Fibroblast of lung (primary cell): ENCODE measurements at regions not wholly inside any gene's neighbourhood (a gene's known extent, or its start where the extent isn't known, plus 50 kb on each side); places are given as distances from the start of the nearest gene placed in this dataset.

Experiments
- DNase-seq, 2 donors: peaks; one replicate each; pipeline versions ENCODE4 v3.0.0 to v3.0.0-alpha.2; 2010; ENCODE audit warnings: low read depth in 2 of 2
- H2AFZ ChIP-seq: 2 replicates; pipeline ENCODE4 v1.5.1; 2012; ENCODE audit warnings: low read length, control low read depth, inconsistent platforms
- H3K27ac ChIP-seq: 2 replicates; pipeline ENCODE4 v1.5.1; 2011; ENCODE audit warnings: low read length, control low read depth; ENCODE audit not compliant: insufficient read depth
- H3K27me3 ChIP-seq: 2 replicates; pipeline ENCODE4 v1.5.1; 2011; ENCODE audit warnings: mild to moderate bottlenecking, low read length; ENCODE audit not compliant: control insufficient read depth, insufficient read depth
- H3K36me3 ChIP-seq: 2 replicates; pipeline ENCODE4 v1.5.1; 2011; ENCODE audit warnings: low read length; ENCODE audit not compliant: control insufficient read depth, insufficient read depth
- H3K4me1 ChIP-seq: 2 replicates; pipeline ENCODE4 v1.5.1; 2011; ENCODE audit warnings: low read length; ENCODE audit not compliant: control insufficient read depth, insufficient read depth; ENCODE audit errors: extremely low read depth
- H3K4me2 ChIP-seq: 2 replicates; pipeline ENCODE4 v1.5.1; 2011; ENCODE audit warnings: low read length, control low read depth; ENCODE audit not compliant: insufficient read depth; ENCODE audit errors: extremely low read depth
- H3K4me3 ChIP-seq, 4 experiments: fragments of 200-600 bp in 1 of 4; sonication (generic) in 1 of 4; replicated peaks in 1 of 4; 2 replicates each; pipeline ENCODE4 v1.5.1; 2011 to 2016; ENCODE audit warnings: low read length in 4 of 4, low read depth in 3 of 4, mild to moderate bottlenecking in 3 of 4, control low read depth in 2 of 4, inconsistent platforms in 1 of 4, mixed read lengths in 1 of 4; ENCODE audit not compliant: insufficient read depth in 1 of 4; ENCODE audit errors: control extremely low read depth in 1 of 4
- H3K79me2 ChIP-seq: 2 replicates; pipeline ENCODE4 v1.5.1; 2012; ENCODE audit warnings: mild to moderate bottlenecking, low read length, inconsistent platforms; ENCODE audit not compliant: control insufficient read depth, insufficient read depth
- H3K9ac ChIP-seq: 2 replicates; pipeline ENCODE4 v1.5.1; 2011; ENCODE audit warnings: mild to moderate bottlenecking, low read length, control low read depth; ENCODE audit not compliant: insufficient read depth
- H3K9me3 ChIP-seq: 2 replicates; pipeline ENCODE4 v1.5.1; 2012; ENCODE audit warnings: low read depth, low read length; ENCODE audit not compliant: control insufficient read depth, insufficient read depth
- H4K20me1 ChIP-seq: 2 replicates; pipeline ENCODE4 v1.5.1; 2011; ENCODE audit warnings: low read length; ENCODE audit not compliant: control insufficient read depth, insufficient read depth; ENCODE audit errors: extremely low read depth
- EZH2 ChIP-seq: IDR thresholded peaks from 2 replicates; pipeline ENCODE4 v1.5.1; 2012; ENCODE audit warnings: low read length, control low read depth, mild to moderate bottlenecking; ENCODE audit errors: missing control alignments
- TF ChIP-seq, protein P1 (sequence below), 2 donors: IDR thresholded peaks in 1 of 2; conservative IDR thresholded peaks in 1 of 2; 1 replicate in 1 of 2; 2 replicates in 1 of 2; pipeline ENCODE4 v1.5.1; 2011 to 2012; ENCODE audit warnings: low read length in 2 of 2, control low read depth in 1 of 2, inconsistent platforms in 1 of 2, low read depth in 1 of 2, mild to moderate bottlenecking in 1 of 2

DNA sequence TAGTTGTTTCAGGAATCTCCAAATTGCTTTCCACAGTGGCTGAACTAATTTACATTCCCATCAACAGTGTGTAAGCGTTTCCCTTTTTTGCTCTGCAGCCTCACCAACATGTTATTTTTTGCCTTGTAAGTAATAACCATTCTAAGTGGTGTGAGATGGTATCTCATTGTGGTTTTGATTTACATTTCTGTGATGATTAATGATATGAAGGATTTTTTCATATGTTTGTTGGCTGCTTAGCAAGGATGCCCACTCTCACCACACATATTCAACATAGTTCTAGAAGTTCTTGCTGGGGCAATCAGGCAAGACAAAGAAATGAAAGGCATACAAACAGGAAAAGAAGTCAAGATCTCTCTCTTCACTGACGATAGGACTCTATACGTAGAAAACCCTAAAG is 472.4 kb downstream of the ZNF674 start:
- H3K9ac ChIP-seq: no peak overlapping the region

DNA sequence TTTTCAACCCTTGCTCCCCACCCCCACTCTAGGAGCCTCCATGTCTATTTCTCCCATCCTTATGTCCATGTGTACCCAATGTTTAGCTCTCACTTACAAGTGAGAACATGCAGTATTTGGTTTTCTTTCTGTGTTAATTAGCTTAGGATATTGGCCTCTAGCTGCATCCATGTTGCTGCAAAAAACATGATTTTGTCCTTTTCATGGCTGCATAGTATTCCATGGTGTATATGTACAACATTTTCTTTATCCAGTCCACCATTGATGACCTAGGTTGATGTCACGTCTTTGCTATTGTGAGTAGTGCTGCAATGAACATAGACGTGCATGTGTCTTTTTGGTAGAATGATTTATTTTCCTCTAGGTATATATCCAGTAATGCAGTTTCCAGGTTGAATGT is 472.8 kb downstream of the ZNF674 start:
- TF ChIP-seq EZH2: no peak
- TF ChIP-seq, protein P1, sequence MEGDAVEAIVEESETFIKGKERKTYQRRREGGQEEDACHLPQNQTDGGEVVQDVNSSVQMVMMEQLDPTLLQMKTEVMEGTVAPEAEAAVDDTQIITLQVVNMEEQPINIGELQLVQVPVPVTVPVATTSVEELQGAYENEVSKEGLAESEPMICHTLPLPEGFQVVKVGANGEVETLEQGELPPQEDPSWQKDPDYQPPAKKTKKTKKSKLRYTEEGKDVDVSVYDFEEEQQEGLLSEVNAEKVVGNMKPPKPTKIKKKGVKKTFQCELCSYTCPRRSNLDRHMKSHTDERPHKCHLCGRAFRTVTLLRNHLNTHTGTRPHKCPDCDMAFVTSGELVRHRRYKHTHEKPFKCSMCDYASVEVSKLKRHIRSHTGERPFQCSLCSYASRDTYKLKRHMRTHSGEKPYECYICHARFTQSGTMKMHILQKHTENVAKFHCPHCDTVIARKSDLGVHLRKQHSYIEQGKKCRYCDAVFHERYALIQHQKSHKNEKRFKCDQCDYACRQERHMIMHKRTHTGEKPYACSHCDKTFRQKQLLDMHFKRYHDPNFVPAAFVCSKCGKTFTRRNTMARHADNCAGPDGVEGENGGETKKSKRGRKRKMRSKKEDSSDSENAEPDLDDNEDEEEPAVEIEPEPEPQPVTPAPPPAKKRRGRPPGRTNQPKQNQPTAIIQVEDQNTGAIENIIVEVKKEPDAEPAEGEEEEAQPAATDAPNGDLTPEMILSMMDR (conservative IDR thresholded peaks at IDR 0.05 in 1 of 2, IDR thresholded peaks at IDR 0.05 in 1 of 2; ENCODE audit: low read depth in 1 of 2, low read length in 2 of 2): no peak

More for the DNA sequence above, 472.4 kb downstream of the ZNF674 start:
- H3K4me2 ChIP-seq: no peak overlapping the region
- H3K27ac ChIP-seq: no peak overlapping the region
- no peaks in the 10 kb centered on the region for H4K20me1 ChIP-seq
- no peaks in the 10 kb centered on the region for H3K9me3 ChIP-seq
- H3K27me3 ChIP-seq: no peaks in the 10 kb centered on the region
- H3K4me1 ChIP-seq: no peaks in the 10 kb centered on the region
- DNase-seq: peak in 1 of 2 donors; percentile 25
- no peak overlapping the region for H3K4me3 ChIP-seq
- no peaks in the 10 kb centered on the region for H3K79me2 ChIP-seq
- no peak for TF ChIP-seq EZH2
- TF ChIP-seq, protein P1 (conservative IDR thresholded peaks at IDR 0.05 in 1 of 2, IDR thresholded peaks at IDR 0.05 in 1 of 2; ENCODE audit: low read depth in 1 of 2, low read length in 2 of 2): no peak
- H3K36me3 ChIP-seq: no peaks in the 10 kb centered on the region
- H2AFZ ChIP-seq: no peak overlapping the region

DNA sequence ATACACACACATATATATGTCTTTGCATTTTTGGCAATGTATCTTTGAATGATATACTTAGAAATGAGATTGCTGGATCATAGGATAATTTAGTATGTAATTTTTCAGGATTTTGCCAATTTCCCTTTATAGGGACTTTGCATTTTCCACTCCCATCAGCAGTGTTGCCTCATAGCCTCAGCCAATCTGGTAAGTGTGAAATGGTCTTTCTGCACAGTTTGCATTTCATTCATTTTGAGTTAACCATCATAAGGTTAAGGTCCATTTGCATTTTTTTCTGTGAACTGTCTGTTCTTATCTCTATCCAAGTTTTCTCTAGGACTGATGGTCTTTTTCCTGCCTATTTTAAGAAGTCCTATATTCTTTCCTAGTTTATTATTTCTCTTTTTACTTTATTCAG is 474.8 kb downstream of the ZNF674 start:
- Histone ChIP-seq H3K9me3 (no peaks in the 10 kb centered on the region), H3K9ac (no peak overlapping the region), H3K4me2 (no peak overlapping the region), H3K36me3 (no peaks in the 10 kb centered on the region), H3K4me1 (no peaks in the 10 kb centered on the region), H3K79me2 (no peaks in the 10 kb centered on the region), H4K20me1 (no peaks in the 10 kb centered on the region), H3K27ac (no peak overlapping the region), H2AFZ (no peak overlapping the region), H3K4me3 (no peak overlapping the region), H3K27me3 (no peaks in the 10 kb centered on the region)
- TF ChIP-seq, protein P1 (conservative IDR thresholded peaks at IDR 0.05 in 1 of 2, IDR thresholded peaks at IDR 0.05 in 1 of 2; ENCODE audit: low read depth in 1 of 2, low read length in 2 of 2): no peak
- no peak for TF ChIP-seq EZH2
- no peak for DNase-seq

More for the DNA sequence above, 472.8 kb downstream of the ZNF674 start:
- Histone ChIP-seq H3K27ac (no peak overlapping the region), H3K9me3 (no peaks in the 10 kb centered on the region), H3K4me2 (no peak overlapping the region), H2AFZ (no peak overlapping the region), H3K4me1 (no peaks in the 10 kb centered on the region), H3K79me2 (no peaks in the 10 kb centered on the region), H4K20me1 (no peaks in the 10 kb centered on the region), H3K27me3 (no peaks in the 10 kb centered on the region), H3K9ac (no peak overlapping the region), H3K36me3 (no peaks in the 10 kb centered on the region), H3K4me3 (no peak overlapping the region)
- no peak for DNase-seq
